Astrocyte (in vitro differentiated cells and primary cell): ENCODE measurements at regions not wholly inside any gene's neighbourhood (a gene's known extent, or its start where the extent isn't known, plus 50 kb on each side); places are given as distances from the start of the nearest gene placed in this dataset.

ENCODE experiments used
- EZH2 ChIP-seq: IDR thresholded peaks from 2 replicates; pipeline ENCODE4 v1.6.1; 2012; ENCODE audit warnings: mild to moderate bottlenecking, low read length, inconsistent platforms; ENCODE audit not compliant: insufficient read depth
- TF ChIP-seq, protein P1 (sequence below): IDR thresholded peaks from 2 replicates; pipeline ENCODE4 v1.5.1; 2011; ENCODE audit warnings: low read depth, mild to moderate bottlenecking, inconsistent platforms, low read length, moderate library complexity; ENCODE audit not compliant: insufficient read depth

DNA sequence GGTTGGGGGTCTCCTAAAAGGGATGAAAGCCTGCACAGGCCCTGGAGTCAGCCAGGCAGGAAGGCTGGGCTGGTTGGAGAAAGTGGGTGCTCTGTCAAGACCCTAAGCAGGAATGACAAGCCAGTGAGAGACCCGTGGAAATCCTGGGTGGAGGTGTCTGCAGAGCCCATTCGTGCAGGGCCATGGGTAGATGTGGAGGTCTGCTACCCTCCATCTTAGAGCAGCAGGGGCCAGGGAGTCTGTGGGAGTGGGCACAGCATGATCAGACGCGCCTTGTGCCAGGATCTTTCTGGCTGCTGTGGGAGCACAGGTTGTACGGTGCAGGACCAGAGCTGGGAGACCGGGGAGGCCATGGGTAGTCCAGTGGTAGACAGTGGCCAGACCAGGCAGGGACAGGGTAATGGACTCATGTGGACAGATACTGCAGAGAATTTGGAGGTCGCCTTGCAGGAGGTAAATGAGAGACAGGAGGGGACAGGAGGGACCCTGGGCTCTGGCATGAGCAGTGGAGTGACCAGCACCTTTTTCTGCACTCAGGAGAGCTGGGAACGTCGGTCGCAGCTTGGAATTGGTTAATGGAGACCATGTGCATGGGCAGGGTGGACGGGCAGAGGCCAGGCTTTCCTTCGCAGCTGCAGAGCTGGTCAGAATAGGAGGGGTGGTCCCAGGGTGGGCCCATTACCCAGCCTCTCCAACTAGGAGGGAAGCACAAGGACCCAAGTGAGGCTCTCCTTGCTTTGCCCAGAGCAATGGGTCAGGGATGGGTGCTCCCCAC, 203.5 kb upstream of the PMEPA1 start:
- TF ChIP-seq, protein P1, sequence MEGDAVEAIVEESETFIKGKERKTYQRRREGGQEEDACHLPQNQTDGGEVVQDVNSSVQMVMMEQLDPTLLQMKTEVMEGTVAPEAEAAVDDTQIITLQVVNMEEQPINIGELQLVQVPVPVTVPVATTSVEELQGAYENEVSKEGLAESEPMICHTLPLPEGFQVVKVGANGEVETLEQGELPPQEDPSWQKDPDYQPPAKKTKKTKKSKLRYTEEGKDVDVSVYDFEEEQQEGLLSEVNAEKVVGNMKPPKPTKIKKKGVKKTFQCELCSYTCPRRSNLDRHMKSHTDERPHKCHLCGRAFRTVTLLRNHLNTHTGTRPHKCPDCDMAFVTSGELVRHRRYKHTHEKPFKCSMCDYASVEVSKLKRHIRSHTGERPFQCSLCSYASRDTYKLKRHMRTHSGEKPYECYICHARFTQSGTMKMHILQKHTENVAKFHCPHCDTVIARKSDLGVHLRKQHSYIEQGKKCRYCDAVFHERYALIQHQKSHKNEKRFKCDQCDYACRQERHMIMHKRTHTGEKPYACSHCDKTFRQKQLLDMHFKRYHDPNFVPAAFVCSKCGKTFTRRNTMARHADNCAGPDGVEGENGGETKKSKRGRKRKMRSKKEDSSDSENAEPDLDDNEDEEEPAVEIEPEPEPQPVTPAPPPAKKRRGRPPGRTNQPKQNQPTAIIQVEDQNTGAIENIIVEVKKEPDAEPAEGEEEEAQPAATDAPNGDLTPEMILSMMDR, result no peak
- no peak for TF ChIP-seq EZH2
